ENCODE measurements at regions not wholly inside any gene's neighbourhood (a gene's known extent, or its start where the extent isn't known, plus 50 kb on each side); places are given as distances from the start of the nearest gene placed in this dataset.

DNA sequence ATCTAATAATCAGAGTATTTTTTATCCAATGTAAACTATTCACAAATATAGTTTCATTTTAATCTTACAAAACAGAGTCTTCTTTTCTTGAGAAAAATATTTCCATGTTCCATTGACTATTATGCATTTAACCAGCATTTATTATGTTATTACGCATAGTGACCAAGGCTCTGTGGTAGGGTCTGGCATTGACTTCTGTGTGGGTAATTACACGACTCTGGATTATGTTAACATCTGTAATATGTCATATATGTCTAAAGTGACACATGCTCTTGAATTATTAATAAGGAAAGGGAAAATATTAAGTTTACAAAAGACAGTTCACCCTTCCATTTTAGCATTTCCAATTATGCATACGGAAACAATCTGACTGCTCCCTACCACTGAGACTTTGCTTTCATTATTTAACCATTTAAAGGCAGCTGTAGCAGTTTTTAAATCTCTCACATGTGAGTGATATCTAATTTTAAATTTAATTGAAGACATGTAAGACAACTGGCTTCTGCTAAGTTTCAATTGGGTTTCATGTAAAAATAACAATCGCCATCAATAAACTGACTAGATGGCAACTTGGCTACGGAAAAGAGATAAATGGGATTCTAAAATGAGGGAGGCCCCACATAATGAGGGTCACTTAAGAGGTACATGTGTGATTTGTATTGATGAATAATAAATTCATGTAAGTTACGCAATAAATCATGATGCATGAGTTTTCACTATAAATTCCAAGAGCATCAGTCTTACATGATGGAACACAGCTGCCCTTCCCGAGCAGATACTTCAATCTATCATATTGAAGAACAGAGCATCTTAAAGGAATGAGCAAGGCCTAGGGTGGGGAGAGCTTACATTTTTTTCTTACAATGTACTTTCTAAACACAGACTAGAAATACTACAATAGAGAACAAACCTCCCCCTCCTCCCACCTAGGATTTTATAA lies 1056.8 kb downstream of the MAT2B start:
- Histone ChIP-seq H3K9me3 (ENCODE audit: control insufficient read depth in 4 of 4, low read length in 3 of 4) (no peaks in the 10 kb centered on the region), H3K4me1 (ENCODE audit: control insufficient read depth in 4 of 4, insufficient read depth in 4 of 4, low read length in 3 of 4) (no peaks in the 10 kb centered on the region), H3K9ac (ENCODE audit: low read depth in 1 of 2, low read length in 2 of 2) (no peak overlapping the region), H3K27ac (ENCODE audit: low read depth in 1 of 2, low read length in 2 of 2) (no peak overlapping the region), H3K4me3 (ENCODE audit: low read depth in 1 of 3, low read length in 3 of 3) (no peak overlapping the region), H3K36me3 (ENCODE audit: control insufficient read depth in 4 of 4, insufficient read depth in 3 of 4, low read depth in 1 of 4, low read length in 3 of 4) (no peaks in the 10 kb centered on the region), H3K27me3 (ENCODE audit: control insufficient read depth in 4 of 4, insufficient read depth in 4 of 4, low read length in 3 of 4) (peaks cover 0 to 2% (median 0%) of the 10 kb centered on the region in 4 donors)
- TF ChIP-seq HNF4G (IDR thresholded peaks at IDR 0.05) = no peak
- TF ChIP-seq, protein P1, sequence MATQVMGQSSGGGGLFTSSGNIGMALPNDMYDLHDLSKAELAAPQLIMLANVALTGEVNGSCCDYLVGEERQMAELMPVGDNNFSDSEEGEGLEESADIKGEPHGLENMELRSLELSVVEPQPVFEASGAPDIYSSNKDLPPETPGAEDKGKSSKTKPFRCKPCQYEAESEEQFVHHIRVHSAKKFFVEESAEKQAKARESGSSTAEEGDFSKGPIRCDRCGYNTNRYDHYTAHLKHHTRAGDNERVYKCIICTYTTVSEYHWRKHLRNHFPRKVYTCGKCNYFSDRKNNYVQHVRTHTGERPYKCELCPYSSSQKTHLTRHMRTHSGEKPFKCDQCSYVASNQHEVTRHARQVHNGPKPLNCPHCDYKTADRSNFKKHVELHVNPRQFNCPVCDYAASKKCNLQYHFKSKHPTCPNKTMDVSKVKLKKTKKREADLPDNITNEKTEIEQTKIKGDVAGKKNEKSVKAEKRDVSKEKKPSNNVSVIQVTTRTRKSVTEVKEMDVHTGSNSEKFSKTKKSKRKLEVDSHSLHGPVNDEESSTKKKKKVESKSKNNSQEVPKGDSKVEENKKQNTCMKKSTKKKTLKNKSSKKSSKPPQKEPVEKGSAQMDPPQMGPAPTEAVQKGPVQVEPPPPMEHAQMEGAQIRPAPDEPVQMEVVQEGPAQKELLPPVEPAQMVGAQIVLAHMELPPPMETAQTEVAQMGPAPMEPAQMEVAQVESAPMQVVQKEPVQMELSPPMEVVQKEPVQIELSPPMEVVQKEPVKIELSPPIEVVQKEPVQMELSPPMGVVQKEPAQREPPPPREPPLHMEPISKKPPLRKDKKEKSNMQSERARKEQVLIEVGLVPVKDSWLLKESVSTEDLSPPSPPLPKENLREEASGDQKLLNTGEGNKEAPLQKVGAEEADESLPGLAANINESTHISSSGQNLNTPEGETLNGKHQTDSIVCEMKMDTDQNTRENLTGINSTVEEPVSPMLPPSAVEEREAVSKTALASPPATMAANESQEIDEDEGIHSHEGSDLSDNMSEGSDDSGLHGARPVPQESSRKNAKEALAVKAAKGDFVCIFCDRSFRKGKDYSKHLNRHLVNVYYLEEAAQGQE (IDR thresholded peaks at IDR 0.05) = no peak
- TF ChIP-seq FOXA2 (IDR thresholded peaks at IDR 0.05) = no peak
- TF ChIP-seq EGR1 (IDR thresholded peaks at IDR 0.05; ENCODE audit: low read depth in 2 of 2) = no peak
- TF ChIP-seq ZBTB33 (IDR thresholded peaks at IDR 0.05) = no peak
- TF ChIP-seq NR2F2 (IDR thresholded peaks at IDR 0.05) = no peak
- TF ChIP-seq JUND (IDR thresholded peaks at IDR 0.05) = no peak
- TF ChIP-seq, protein P2, sequence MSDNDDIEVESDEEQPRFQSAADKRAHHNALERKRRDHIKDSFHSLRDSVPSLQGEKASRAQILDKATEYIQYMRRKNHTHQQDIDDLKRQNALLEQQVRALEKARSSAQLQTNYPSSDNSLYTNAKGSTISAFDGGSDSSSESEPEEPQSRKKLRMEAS (IDR thresholded peaks at IDR 0.05) = no peak
- no peak for TF ChIP-seq FOXA1 (IDR thresholded peaks at IDR 0.05)
- 68% methylated on average over 7 of the region's 7 CpGs for WGBS
- DNase-seq (ENCODE audit: low spot score) = no peak

DNA sequence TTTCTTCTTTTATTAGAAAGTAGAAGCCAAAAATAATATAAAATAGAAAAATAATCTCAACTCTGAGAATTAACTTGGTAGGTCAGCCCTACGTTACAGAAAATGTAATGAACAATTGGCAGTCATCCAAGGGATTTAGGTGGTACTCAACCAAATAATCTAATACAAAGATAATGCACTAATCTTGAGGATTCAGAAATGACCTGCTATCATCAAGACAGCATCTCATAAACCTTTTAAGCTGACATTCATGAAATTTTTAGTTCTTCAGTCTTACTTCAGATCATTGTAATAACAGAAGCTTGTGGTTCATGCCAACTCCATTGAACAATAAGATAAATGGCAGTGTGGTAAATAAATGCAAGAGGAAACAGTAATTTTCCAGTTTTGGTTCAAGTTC lies 1058.0 kb downstream of the MAT2B start:
- Histone ChIP-seq H3K9me3 (ENCODE audit: control insufficient read depth in 4 of 4, low read length in 3 of 4) (no peaks in the 10 kb centered on the region), H3K27me3 (ENCODE audit: control insufficient read depth in 4 of 4, insufficient read depth in 4 of 4, low read length in 3 of 4) (peaks cover 0 to 2% (median 0%) of the 10 kb centered on the region in 4 donors), H3K27ac (ENCODE audit: low read depth in 1 of 2, low read length in 2 of 2) (no peak overlapping the region), H3K4me3 (ENCODE audit: low read depth in 1 of 3, low read length in 3 of 3) (no peak overlapping the region), H3K4me1 (ENCODE audit: control insufficient read depth in 4 of 4, insufficient read depth in 4 of 4, low read length in 3 of 4) (no peaks in the 10 kb centered on the region), H3K9ac (ENCODE audit: low read depth in 1 of 2, low read length in 2 of 2) (no peak overlapping the region), H3K36me3 (ENCODE audit: control insufficient read depth in 4 of 4, insufficient read depth in 3 of 4, low read depth in 1 of 4, low read length in 3 of 4) (no peaks in the 10 kb centered on the region)
- TF ChIP-seq FOXA2 (IDR thresholded peaks at IDR 0.05) = no peak
- no peak for TF ChIP-seq FOXA1 (IDR thresholded peaks at IDR 0.05)
- TF ChIP-seq TAF1 (conservative IDR thresholded peaks at IDR 0.05) = no peak
- TF ChIP-seq, protein P2 (IDR thresholded peaks at IDR 0.05) = no peak
- no peak for TF ChIP-seq NR2F2 (IDR thresholded peaks at IDR 0.05)
- no peak for TF ChIP-seq JUND (IDR thresholded peaks at IDR 0.05)
- WGBS = 45% methylated on average over 1 of the region's 1 CpG
- no peak for DNase-seq (ENCODE audit: low spot score)

DNA sequence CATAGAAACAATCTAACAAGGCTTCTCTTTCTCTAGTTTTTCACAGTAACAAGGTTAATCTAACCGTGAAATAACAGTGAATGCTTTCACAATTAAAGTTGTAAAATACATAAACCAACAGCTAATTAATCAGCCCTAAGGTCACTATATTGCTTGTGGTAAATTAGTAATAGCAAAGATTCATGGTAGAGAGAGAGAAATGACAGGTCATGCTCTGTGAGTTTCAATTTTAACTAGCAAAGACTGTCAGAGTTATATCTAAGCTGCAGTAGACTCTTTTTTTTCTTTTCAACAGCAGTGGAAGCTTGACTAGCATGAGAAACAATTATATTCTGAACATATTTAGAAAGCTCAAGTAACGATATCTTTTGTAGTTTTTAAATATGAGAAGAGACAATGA lies 1068.0 kb downstream of the MAT2B start:
- no peaks in the 10 kb centered on the region for H3K4me1 ChIP-seq (ENCODE audit: control insufficient read depth in 4 of 4, insufficient read depth in 4 of 4, low read length in 3 of 4)
- H3K27ac ChIP-seq (ENCODE audit: low read depth in 1 of 2, low read length in 2 of 2) = no peak overlapping the region
- H3K4me3 ChIP-seq (ENCODE audit: low read depth in 1 of 3, low read length in 3 of 3) = no peak overlapping the region
- WGBS = 62% methylated on average over 2 of the region's 2 CpGs
- no peaks in the 10 kb centered on the region for H3K36me3 ChIP-seq (ENCODE audit: control insufficient read depth in 4 of 4, insufficient read depth in 3 of 4, low read depth in 1 of 4, low read length in 3 of 4)
- no peak overlapping the region for H3K9ac ChIP-seq (ENCODE audit: low read depth in 1 of 2, low read length in 2 of 2)
- no peaks in the 10 kb centered on the region for H3K9me3 ChIP-seq (ENCODE audit: control insufficient read depth in 4 of 4, low read length in 3 of 4)
- H3K27me3 ChIP-seq (ENCODE audit: control insufficient read depth in 4 of 4, insufficient read depth in 4 of 4, low read length in 3 of 4) = no peaks in the 10 kb centered on the region
- no peak for DNase-seq (ENCODE audit: low spot score)
- TF ChIP-seq EGR1 (IDR thresholded peaks at IDR 0.05; ENCODE audit: low read depth in 2 of 2) (no peak), FOXA1 (IDR thresholded peaks at IDR 0.05) (no peak), HNF4G (IDR thresholded peaks at IDR 0.05) (no peak), FOXA2 (IDR thresholded peaks at IDR 0.05) (no peak), CTCF (IDR thresholded peaks at IDR 0.05; ENCODE audit: low read depth, low read length, missing input control) (no peak), NR2F2 (IDR thresholded peaks at IDR 0.05) (no peak), YY1 (IDR thresholded peaks at IDR 0.05) (no peak), TAF1 (conservative IDR thresholded peaks at IDR 0.05) (no peak), HNF4A (conservative IDR thresholded peaks at IDR 0.05) (no peak), RXRA (IDR thresholded peaks at IDR 0.05) (no peak), RAD21 (IDR thresholded peaks at IDR 0.05) (no peak)
- TF ChIP-seq, protein P3, sequence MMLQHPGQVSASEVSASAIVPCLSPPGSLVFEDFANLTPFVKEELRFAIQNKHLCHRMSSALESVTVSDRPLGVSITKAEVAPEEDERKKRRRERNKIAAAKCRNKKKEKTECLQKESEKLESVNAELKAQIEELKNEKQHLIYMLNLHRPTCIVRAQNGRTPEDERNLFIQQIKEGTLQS (IDR thresholded peaks at IDR 0.05) = no peak
- TF ChIP-seq, protein P2 (IDR thresholded peaks at IDR 0.05) = no peak

All from liver (tissue), 8 donors.